ENCODE measurements at regions not wholly inside any gene's neighbourhood (a gene's known extent, or its start where the extent isn't known, plus 50 kb on each side); places are given as distances from the start of the nearest gene placed in this dataset.

GRCh38 chr14:89477391-89477790 lies 60.4 kb upstream of the FOXN3 start:
- H3K27ac Mint-ChIP-seq: peak overlapping the region in 5 of 7 donors; percentile 30 to 77 (median 72)

GRCh38 chr14:89476354-89476896 lies 59.4 kb upstream of the FOXN3 start:
- Mint-ChIP-seq H3K36me3 (peaks cover 24 to 30% of the 10 kb centered on the region in 2 donors), H3K27me3 (ENCODE audit: low read depth in 3 of 3) (peaks cover 0 to 2% (median 0%) of the 10 kb centered on the region in 3 donors), H3K27ac (peak overlapping the region in 2 of 7 donors; percentile 30 to 66), H3K9me3 (peaks cover 0 to 3% (median 0%) of the 10 kb centered on the region in 7 donors), H3K4me3 (no peak overlapping the region), H3K4me1 (peaks cover 52% of the 10 kb centered on the region)
- no peak overlapping the region for H3K4me2 ChIP-seq (replicated peaks; ENCODE audit: extremely low read depth, low read length, poor library complexity, severe bottlenecking)
- no peak overlapping the region for H2AFZ ChIP-seq (ENCODE audit: insufficient read depth, low read depth, low read length, poor library complexity, severe bottlenecking)
- TF ChIP-seq CTCF (IDR thresholded peaks at IDR 0.05): no peak
- H4K20me1 ChIP-seq (ENCODE audit: insufficient read depth, low read length): no peaks in the 10 kb centered on the region
- H3K4me3 ChIP-seq (replicated peaks in 1 of 3; ENCODE audit: low read depth in 2 of 3, low read length in 3 of 3): no peak overlapping the region
- no peak overlapping the region for H3K9ac ChIP-seq (ENCODE audit: insufficient read depth, low read length, poor library complexity, severe bottlenecking)
- WGBS (ENCODE audit: insufficient coverage): 100% methylated on average over 2 of the region's 10 CpGs
- peaks cover 40 to 52% of the 10 kb centered on the region in 2 donors for H3K4me1 ChIP-seq (ENCODE audit: control insufficient read depth in 1 of 2, insufficient read depth in 2 of 2, low read length in 2 of 2)
- peaks cover 0 to 14% of the 10 kb centered on the region in 2 donors for H3K36me3 ChIP-seq (replicated peaks in 1 of 2; ENCODE audit: control insufficient read depth in 1 of 2, insufficient read depth in 2 of 2, low read length in 2 of 2)
- no peaks in the 10 kb centered on the region for H3K27me3 ChIP-seq (ENCODE audit: control insufficient read depth in 2 of 2, insufficient read depth in 2 of 2, low read length in 2 of 2)
- no peaks in the 10 kb centered on the region for H3K9me3 ChIP-seq (replicated peaks in 1 of 2; ENCODE audit: control insufficient read depth in 1 of 2, insufficient read depth in 1 of 2, low read length in 2 of 2)
- H3K79me2 ChIP-seq (ENCODE audit: insufficient read depth, low read length): peaks cover 79% of the 10 kb centered on the region
- DNase-seq: no peak
- no peak overlapping the region for H3K27ac ChIP-seq (ENCODE audit: low read depth in 1 of 2, low read length in 2 of 2)
- intact Hi-C loops (cut with micrococcal nuclease): loop anchor here in 1 of 2 donors (5.0 kb wide), 1 partner anchor 34 kb away; no protein-coding TSS in a partner anchor

More at GRCh38 chr14:89477391-89477790, 60.4 kb upstream of the FOXN3 start:
- Mint-ChIP-seq H3K27me3 (ENCODE audit: low read depth in 3 of 3) (peaks cover 0 to 2% (median 0%) of the 10 kb centered on the region in 3 donors), H3K36me3 (peaks cover 24 to 36% of the 10 kb centered on the region in 2 donors), H3K9me3 (peaks cover 0 to 3% (median 0%) of the 10 kb centered on the region in 7 donors), H3K4me3 (no peak overlapping the region), H3K4me1 (peaks cover 50% of the 10 kb centered on the region)
- TF ChIP-seq CTCF (IDR thresholded peaks at IDR 0.05): no peak
- Histone ChIP-seq H3K4me2 (replicated peaks; ENCODE audit: extremely low read depth, low read length, poor library complexity, severe bottlenecking) (no peak overlapping the region), H4K20me1 (ENCODE audit: insufficient read depth, low read length) (no peaks in the 10 kb centered on the region), H3K27ac (ENCODE audit: low read depth in 1 of 2, low read length in 2 of 2) (peak overlapping the region in 1 of 2 donors; percentile 26), H3K27me3 (ENCODE audit: control insufficient read depth in 2 of 2, insufficient read depth in 2 of 2, low read length in 2 of 2) (no peaks in the 10 kb centered on the region), H3K4me1 (ENCODE audit: control insufficient read depth in 1 of 2, insufficient read depth in 2 of 2, low read length in 2 of 2) (peaks cover 41 to 52% of the 10 kb centered on the region in 2 donors), H3K36me3 (replicated peaks in 1 of 2; ENCODE audit: control insufficient read depth in 1 of 2, insufficient read depth in 2 of 2, low read length in 2 of 2) (peaks cover 0 to 14% of the 10 kb centered on the region in 2 donors), H3K4me3 (replicated peaks in 1 of 3; ENCODE audit: low read depth in 2 of 3, low read length in 3 of 3) (no peak overlapping the region), H2AFZ (ENCODE audit: insufficient read depth, low read depth, low read length, poor library complexity, severe bottlenecking) (no peak overlapping the region), H3K9me3 (replicated peaks in 1 of 2; ENCODE audit: control insufficient read depth in 1 of 2, insufficient read depth in 1 of 2, low read length in 2 of 2) (no peaks in the 10 kb centered on the region), H3K79me2 (ENCODE audit: insufficient read depth, low read length) (peaks cover 84% of the 10 kb centered on the region), H3K9ac (ENCODE audit: insufficient read depth, low read length, poor library complexity, severe bottlenecking) (no peak overlapping the region)
- 71% methylated on average over 2 of the region's 4 CpGs for WGBS (ENCODE audit: insufficient coverage)
- DNase-seq: no peak
- intact Hi-C loops (cut with micrococcal nuclease): loop anchor here in 1 of 2 donors (5.0 kb wide), 1 partner anchor 35 kb away; no protein-coding TSS in a partner anchor
